DMS79 treated with DMSO at 0.1 percent for 48 hours (cell line): ENCODE measurements at regions not wholly inside any gene's neighbourhood (a gene's known extent, or its start where the extent isn't known, plus 50 kb on each side); places are given as distances from the start of the nearest gene placed in this dataset.

Source experiments
- DNase-seq: peaks from one replicate; lab custom pipeline; 2025; lab: John Stamatoyannopoulos, UW

DNA sequence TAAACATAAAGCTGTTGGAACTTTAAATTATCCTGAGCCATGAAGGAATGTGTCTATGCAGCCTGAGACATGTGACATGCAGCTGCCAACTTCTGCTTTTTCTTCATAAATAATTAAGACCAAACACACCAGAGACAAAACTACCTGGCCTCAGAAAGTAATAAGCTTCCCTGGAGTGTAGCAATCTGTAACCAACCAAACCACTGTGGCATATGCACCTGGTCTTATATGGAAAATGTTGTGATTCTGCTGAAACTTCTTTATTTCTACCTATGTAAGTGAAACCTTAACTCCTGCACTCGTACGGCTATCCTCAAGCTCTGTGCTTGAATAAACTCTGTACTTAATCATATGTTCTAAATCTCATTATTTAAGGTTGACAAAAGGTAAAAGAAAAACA lies 515.0 kb downstream of the TMEM182 start:
- DNase-seq = no peak

DNA sequence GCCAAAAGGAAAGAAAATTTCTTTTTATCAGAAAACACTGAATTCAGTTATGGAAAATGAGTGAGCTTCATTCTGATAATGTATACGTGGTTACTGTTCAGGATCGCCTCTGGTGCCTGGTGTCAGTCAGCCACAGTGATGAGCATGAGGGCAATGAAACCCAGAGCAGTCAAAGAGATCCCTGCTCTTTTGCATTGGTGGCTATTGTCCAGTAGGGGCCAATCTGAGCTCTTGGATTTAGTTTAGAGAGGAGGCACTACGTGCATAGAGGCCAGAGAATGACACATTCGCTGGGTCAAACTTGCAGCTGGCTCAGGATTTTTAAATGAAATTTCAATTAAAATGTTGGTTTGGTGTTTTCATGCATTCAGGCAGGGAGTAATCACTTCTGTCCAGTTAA lies 522.9 kb downstream of the TMEM182 start:
- DNase-seq = no peak

- no peak for DNase-seq
Observed at GRCh38 chr2:103285354-103285753, 523.5 kb downstream of the TMEM182 start.

DNA sequence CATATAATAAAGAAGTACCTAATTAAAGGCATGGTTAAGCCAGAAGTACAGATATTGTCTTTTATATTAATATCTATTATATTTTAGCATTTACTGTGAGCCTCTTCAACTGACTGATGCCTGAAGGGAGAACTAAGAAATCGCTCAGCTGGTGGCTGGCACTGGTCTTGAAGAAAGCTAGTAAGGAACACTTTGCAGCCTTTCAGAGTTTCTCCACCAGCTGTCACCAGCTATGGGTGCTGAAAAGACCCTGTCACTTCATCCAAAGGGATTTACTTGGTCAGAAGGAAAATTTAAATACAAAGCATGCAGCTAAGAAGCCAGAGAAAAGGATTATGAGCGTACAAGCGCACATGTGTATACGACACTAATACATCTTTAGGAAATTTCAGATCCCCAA lies 525.9 kb downstream of the TMEM182 start:
- no peak for DNase-seq

DNA sequence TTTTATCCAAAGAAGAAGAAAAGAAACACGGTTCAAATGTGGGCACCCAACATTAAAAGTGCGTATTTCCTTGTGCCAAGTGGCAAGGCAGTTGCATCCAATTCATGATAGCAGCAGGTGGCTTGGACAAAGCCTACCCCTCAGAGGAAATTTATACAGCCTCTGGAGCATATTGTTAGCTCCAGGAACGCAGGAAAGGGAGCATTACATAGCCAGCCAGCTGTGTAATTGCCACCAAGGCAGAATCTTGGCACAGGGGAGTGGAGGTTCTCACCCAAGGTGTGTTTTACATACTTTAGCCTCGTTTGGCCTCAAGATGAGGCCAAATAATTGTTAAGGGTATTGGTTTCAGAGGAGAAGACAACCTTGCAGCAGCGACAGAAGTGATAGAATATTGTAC lies 526.9 kb downstream of the TMEM182 start:
- DNase-seq = no peak

- DNase-seq = no peak
Observed at GRCh38 chr2:103289105-103289725, 527.4 kb downstream of the TMEM182 start.

- no peak for DNase-seq
Observed at GRCh38 chr2:103292573-103292972, 530.7 kb downstream of the TMEM182 start.

- DNase-seq = no peak
Observed at GRCh38 chr2:103293067-103293741, 531.4 kb downstream of the TMEM182 start.

DNA sequence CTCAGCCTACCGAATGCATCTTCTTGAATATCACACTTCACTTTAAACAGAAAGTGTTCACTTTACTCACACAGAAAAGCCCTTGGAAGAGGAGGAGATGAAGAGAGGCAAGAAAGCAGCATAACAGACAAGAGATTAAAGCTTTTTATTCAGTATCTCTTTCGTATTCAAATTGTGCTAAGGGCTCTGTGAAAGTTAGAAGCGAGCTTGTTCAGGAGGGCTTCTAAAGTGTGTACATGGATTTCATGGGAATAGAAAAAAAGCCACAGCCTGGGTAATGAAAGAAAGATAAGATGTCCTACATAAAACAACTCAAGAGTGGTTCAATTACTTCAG lies 531.9 kb downstream of the TMEM182 start:
- DNase-seq = no peak

- no peak for DNase-seq
Observed at GRCh38 chr2:103294420-103294819, 532.6 kb downstream of the TMEM182 start.

GRCh38 chr2:103295591-103295990 lies 533.8 kb downstream of the TMEM182 start:
- DNase-seq = no peak

DNA sequence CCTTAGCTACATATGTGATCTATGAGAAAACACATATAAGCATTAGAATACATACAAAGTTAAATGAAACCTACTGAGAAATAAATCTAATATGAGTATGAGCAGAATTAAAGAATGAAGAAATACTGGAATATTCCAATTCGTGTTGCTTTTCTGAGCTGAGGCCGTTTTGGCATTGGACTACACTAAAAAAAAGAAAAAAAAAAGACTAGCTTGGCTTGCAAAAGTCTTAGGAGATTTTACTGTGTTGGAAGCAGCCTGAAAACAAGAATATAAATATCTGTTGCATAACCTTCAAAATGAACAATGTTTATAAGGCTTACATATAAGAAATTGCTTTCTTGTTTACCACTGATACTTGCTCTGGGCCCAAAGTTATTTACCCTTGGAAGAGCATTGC lies 562.8 kb downstream of the TMEM182 start:
- no peak for DNase-seq

DNA sequence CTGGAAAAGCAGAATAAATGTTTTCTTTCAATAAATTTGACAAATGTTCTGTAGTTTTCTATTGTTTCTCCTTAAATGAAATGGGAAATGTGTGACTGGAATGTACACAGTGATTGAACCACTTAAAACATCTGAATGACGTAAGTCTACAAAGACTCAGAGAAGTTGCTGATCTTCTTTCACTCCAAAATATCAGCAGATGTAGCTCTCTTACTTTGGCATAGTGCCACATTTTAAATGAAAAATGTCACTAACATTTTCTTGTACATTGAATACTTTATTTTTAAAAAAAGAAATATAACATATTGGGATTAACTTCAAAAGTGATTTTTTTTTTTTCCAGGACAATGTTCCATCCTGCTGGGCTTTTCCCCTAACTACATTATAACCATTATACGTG lies 565.6 kb downstream of the TMEM182 start:
- no peak for DNase-seq

GRCh38 chr2:103327966-103328365 lies 566.1 kb downstream of the TMEM182 start:
- no peak for DNase-seq

GRCh38 chr2:103335403-103335802 lies 573.6 kb downstream of the TMEM182 start:
- DNase-seq = no peak

GRCh38 chr2:103338819-103339218 lies 577.0 kb downstream of the TMEM182 start:
- DNase-seq = no peak

DNA sequence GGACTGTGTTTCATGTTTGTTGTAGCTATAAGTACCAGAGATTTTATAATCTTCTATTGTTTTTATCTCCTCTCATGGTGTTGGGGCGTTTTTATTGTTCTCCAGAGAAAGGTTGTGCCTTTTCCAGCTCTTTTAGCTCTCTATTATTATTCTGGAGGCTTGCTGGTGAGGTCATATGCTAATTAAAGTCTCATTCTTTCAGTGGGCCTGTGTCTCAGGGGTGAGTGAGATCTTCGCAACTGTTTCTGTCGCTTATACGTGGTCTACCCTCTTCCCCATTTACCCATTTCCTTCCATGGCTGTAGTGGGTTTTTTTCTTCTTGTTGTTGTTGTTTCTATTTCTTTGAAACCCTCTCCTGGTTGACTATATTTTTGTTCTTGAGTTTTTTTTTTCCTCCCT lies 584.9 kb downstream of the TMEM182 start:
- no peak for DNase-seq

GRCh38 chr2:103353774-103354173 lies 591.9 kb downstream of the TMEM182 start:
- DNase-seq = no peak

DNA sequence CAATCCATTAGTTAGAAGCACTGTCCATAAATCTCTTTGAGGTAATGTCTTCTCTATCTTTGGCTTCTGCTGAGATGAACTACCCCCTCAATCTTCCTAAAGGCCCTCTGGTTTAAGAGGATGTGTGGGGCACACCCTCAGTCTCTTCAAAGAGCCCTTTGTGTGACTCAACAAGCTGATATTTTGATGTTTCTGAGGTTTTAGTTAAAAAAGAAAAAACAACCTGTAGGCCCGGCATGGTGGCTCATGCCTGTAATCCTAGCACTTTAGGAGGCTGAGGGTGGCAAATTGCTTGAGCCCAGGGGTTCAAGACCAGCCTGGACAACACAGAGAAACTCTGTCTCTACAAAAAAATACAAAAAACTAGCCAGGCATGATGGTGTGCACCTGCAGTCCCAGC lies 593.5 kb downstream of the TMEM182 start:
- DNase-seq = no peak

- DNase-seq = no peak
Observed at GRCh38 chr2:103361712-103362111, 599.9 kb downstream of the TMEM182 start.

GRCh38 chr2:103363639-103364038 lies 601.8 kb downstream of the TMEM182 start:
- no peak for DNase-seq

GRCh38 chr2:103364177-103364576 lies 602.3 kb downstream of the TMEM182 start:
- no peak for DNase-seq

GRCh38 chr2:103365071-103365470 lies 603.2 kb downstream of the TMEM182 start:
- no peak for DNase-seq

DNA sequence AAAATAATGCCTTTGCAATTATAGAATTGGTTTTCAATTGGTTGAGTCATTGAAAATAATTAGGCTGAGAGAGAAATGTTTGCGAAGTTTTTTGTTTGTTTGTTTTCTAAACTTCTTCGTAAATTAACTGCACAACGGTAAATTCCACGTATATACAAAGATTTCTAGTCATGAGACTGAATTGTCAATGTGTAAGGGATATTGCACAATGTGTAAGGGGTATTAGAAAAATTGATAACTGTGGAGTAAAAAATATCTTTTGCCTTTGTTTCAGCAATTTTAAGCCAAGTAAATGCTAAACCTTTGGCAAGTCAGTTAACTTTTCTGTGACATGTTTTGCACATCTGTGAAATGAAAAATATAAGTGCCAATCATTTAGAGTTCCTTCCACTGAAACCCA lies 606.0 kb downstream of the TMEM182 start:
- no peak for DNase-seq
